Upper lobe of left lung (tissue), 4 donors: ENCODE measurements at regions not wholly inside any gene's neighbourhood (a gene's known extent, or its start where the extent isn't known, plus 50 kb on each side); places are given as distances from the start of the nearest gene placed in this dataset.

ENCODE experiments used
- EP300 ChIP-seq, 4 donors: sonication (generic); formaldehyde crosslinking; IDR thresholded peaks; one replicate each; pipeline ENCODE4 v1.5.1; 2017; ENCODE audit warnings: antibody characterized with exemption in 4 of 4, control low read depth in 2 of 4
- TF ChIP-seq, protein P1 (sequence below), 6 experiments: fragments of 450-650 bp in 4 of 6; fragments of 200-600 bp in 2 of 6; sonication (generic) in 2 of 6; IDR thresholded peaks; one replicate each; pipeline ENCODE4 v1.5.1; 2016 to 2019; ENCODE audit warnings: antibody characterized with exemption in 6 of 6

DNA sequence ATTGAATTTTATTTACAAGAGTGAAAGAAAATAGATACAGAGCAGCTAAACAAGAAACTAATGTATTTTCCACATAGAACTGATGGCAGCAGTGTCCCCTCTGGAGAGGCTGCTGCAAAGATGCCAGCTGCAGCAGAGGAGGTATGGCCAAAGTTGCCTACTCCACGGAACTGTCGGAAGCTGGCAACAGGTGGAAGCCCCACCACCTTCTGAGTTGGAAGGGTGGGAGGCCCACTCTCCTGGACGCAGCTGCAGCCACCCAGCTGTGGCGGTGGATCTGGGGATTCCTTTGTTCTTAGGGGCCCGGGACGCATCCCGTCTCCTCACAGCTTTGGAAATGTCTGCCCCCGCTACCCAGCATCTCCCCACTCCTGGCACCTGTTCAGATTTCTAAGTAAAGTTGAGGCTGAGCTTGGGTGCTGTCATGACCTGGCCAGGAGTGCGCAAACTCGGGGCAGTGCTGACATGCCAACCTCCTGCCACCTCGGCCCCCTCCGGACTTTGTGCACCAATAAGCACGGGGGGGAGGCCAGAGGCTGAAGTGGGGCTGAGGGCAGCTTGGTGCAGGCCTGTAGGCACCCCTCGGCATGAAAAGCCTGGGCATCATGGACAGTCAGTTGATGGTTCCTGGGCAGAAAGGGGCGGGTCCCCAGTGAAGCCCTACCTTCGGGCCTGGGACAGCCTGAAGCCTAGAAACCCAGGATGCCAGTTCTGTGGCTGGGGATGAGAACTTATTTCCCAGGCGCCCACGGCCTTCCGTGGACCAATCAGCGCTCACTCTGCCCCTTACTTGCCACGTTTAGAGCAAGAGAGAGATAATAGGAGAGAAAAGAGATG is 1071.4 kb downstream of the JRKL start:
- TF ChIP-seq, protein P1, sequence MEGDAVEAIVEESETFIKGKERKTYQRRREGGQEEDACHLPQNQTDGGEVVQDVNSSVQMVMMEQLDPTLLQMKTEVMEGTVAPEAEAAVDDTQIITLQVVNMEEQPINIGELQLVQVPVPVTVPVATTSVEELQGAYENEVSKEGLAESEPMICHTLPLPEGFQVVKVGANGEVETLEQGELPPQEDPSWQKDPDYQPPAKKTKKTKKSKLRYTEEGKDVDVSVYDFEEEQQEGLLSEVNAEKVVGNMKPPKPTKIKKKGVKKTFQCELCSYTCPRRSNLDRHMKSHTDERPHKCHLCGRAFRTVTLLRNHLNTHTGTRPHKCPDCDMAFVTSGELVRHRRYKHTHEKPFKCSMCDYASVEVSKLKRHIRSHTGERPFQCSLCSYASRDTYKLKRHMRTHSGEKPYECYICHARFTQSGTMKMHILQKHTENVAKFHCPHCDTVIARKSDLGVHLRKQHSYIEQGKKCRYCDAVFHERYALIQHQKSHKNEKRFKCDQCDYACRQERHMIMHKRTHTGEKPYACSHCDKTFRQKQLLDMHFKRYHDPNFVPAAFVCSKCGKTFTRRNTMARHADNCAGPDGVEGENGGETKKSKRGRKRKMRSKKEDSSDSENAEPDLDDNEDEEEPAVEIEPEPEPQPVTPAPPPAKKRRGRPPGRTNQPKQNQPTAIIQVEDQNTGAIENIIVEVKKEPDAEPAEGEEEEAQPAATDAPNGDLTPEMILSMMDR (IDR thresholded peaks at IDR 0.05): no peak
- TF ChIP-seq EP300 (IDR thresholded peaks at IDR 0.05): no peak
